Trophoblast cell (in vitro differentiated cells and primary cell): ENCODE measurements at regions not wholly inside any gene's neighbourhood (a gene's known extent, or its start where the extent isn't known, plus 50 kb on each side); places are given as distances from the start of the nearest gene placed in this dataset.

Source experiments
- DNase-seq, 2 donors: peaks; one replicate each; pipeline ENCODE4 v3.0.0-alpha.2; 2016
- H2AFZ ChIP-seq: 2 replicates; pipeline ENCODE4 v1.6.1; 2013; ENCODE audit warnings: low read length, moderate library complexity, mild to moderate bottlenecking; ENCODE audit not compliant: insufficient read depth, poor library complexity
- H2AK5ac ChIP-seq: 2 replicates; pipeline ENCODE4 v1.6.1; 2013; ENCODE audit warnings: mild to moderate bottlenecking, low read length
- H2BK120ac ChIP-seq: 2 replicates; pipeline ENCODE4 v1.6.1; 2013; ENCODE audit warnings: low read length, mild to moderate bottlenecking, moderate library complexity; ENCODE audit not compliant: insufficient read depth, poor library complexity
- H2BK12ac ChIP-seq: 2 replicates; pipeline ENCODE4 v1.6.1; 2013; ENCODE audit warnings: mild to moderate bottlenecking, low read length, moderate library complexity
- H2BK5ac ChIP-seq: 2 replicates; pipeline ENCODE4 v1.6.1; 2013; ENCODE audit warnings: low read length, low read depth, moderate library complexity, mild to moderate bottlenecking; ENCODE audit not compliant: poor library complexity
- H3K14ac ChIP-seq: 2 replicates; pipeline ENCODE4 v1.6.1; 2013; ENCODE audit warnings: mild to moderate bottlenecking, low read length
- H3K18ac ChIP-seq: 2 replicates; pipeline ENCODE4 v1.6.1; 2013; ENCODE audit warnings: mild to moderate bottlenecking, low read length
- H3K23ac ChIP-seq: 2 replicates; pipeline ENCODE4 v1.6.1; 2013; ENCODE audit warnings: low read length
- H3K27ac ChIP-seq: 2 replicates; pipeline ENCODE4 v1.5.1; 2013; ENCODE audit warnings: low read depth, mild to moderate bottlenecking, inconsistent platforms, low read length, moderate library complexity
- H3K27me3 ChIP-seq: 2 replicates; pipeline ENCODE4 v1.6.1; 2013; ENCODE audit warnings: inconsistent platforms, mild to moderate bottlenecking, low read length, moderate library complexity; ENCODE audit not compliant: insufficient read depth
- H3K36me3 ChIP-seq, 2 experiments: 1 replicate in 1 of 2; 2 replicates in 1 of 2; pipeline ENCODE4 v1.6.1; 2013; ENCODE audit warnings: low read length in 2 of 2, mild to moderate bottlenecking in 2 of 2, moderate library complexity in 1 of 2; ENCODE audit not compliant: insufficient read depth in 2 of 2, control insufficient read depth in 1 of 2
- H3K4ac ChIP-seq: 2 replicates; pipeline ENCODE4 v1.6.1; 2013; ENCODE audit warnings: low read depth, mild to moderate bottlenecking, low read length, moderate library complexity
- H3K4me1 ChIP-seq, 2 experiments: 1 replicate in 1 of 2; 2 replicates in 1 of 2; pipeline ENCODE4 v1.6.1; 2013; ENCODE audit warnings: low read length in 2 of 2, mild to moderate bottlenecking in 2 of 2, moderate library complexity in 1 of 2; ENCODE audit not compliant: insufficient read depth in 2 of 2, control insufficient read depth in 1 of 2
- H3K4me2 ChIP-seq: 2 replicates; pipeline ENCODE4 v1.6.1; 2013; ENCODE audit warnings: inconsistent platforms, mild to moderate bottlenecking, low read length, moderate library complexity
- H3K4me3 ChIP-seq: 2 replicates; pipeline ENCODE4 v1.5.1; 2013; ENCODE audit warnings: mild to moderate bottlenecking, low read depth, low read length, inconsistent platforms
- H3K79me1 ChIP-seq: one replicate; pipeline ENCODE4 v1.6.1; 2013; ENCODE audit warnings: low read length
- H3K79me2 ChIP-seq: 2 replicates; pipeline ENCODE4 v1.6.1; 2013; ENCODE audit warnings: low read length, mild to moderate bottlenecking; ENCODE audit not compliant: control insufficient read depth, insufficient read depth, poor library complexity
- H3K9ac ChIP-seq: 2 replicates; pipeline ENCODE4 v1.6.1; 2013; ENCODE audit warnings: mild to moderate bottlenecking, low read length
- H3K9me3 ChIP-seq: 2 replicates; pipeline ENCODE4 v1.6.1; 2013; ENCODE audit warnings: low read depth, mild to moderate bottlenecking, control low read depth, inconsistent platforms, low read length; ENCODE audit not compliant: insufficient read depth
- H4K12ac ChIP-seq: 2 replicates; pipeline ENCODE4 v1.6.1; 2013; ENCODE audit warnings: low read depth, mild to moderate bottlenecking, low read length, moderate library complexity
- H4K8ac ChIP-seq: 2 replicates; pipeline ENCODE4 v1.6.1; 2013; ENCODE audit warnings: low read depth, mild to moderate bottlenecking, low read length, moderate library complexity
- H4K91ac ChIP-seq: one replicate; pipeline ENCODE4 v1.6.1; 2013; ENCODE audit warnings: low read depth, mild to moderate bottlenecking, low read length, moderate library complexity
- WGBS: extraction: QIAGEN DNeasy Blood & Tissue Kit; methylation state at CpG from one replicate; pipeline ENCODE4 v1.1.7; 2013; ENCODE audit warnings: missing lambda C conversion rate; ENCODE audit not compliant: insufficient read length, insufficient coverage; ENCODE audit errors: extremely low coverage; 5-methylcytosine and 5-hydroxymethylcytosine counted together

- no CpG with 5 or more reads among the region's 4 CpGs for WGBS
- no peak overlapping the region for H3K14ac ChIP-seq
Observed at GRCh38 chr2:74768401-74768914, 65.5 kb upstream of the HK2 start.

DNA sequence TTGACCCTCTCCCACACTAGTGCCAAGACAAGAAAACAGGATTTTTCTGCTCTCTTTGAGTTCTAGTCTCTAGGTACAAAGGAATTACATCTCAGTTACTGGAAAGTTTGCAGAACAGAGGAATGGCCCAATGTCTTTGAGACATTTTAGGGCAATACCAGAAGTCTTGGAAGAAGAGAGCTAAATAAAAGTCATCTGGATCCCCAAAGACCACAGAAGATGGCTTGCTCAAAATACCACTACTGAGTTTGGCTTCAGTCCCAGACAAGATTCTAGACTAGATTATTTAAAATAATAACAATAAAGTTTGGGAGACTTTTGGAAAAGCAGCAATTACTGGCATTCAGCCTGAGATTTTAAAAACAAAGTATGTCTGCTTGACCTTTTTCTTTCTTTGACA, 61.9 kb upstream of the HK2 start:
- Histone ChIP-seq H3K9ac (no peak overlapping the region), H2AK5ac (no peak overlapping the region), H4K91ac (no peak overlapping the region), H2BK12ac (no peak overlapping the region), H3K9me3 (no peaks in the 10 kb centered on the region), H3K36me3 (no peaks in the 10 kb centered on the region), H4K12ac (no peak overlapping the region), H3K79me1 (peaks cover 2% of the 10 kb centered on the region), H2AFZ (no peak overlapping the region), H3K79me2 (no peaks in the 10 kb centered on the region), H4K8ac (no peak overlapping the region), H2BK5ac (no peak overlapping the region), H3K27me3 (no peaks in the 10 kb centered on the region), H2BK120ac (no peak overlapping the region), H3K4me3 (no peak overlapping the region), H3K4ac (no peak overlapping the region), H3K4me2 (no peak overlapping the region), H3K18ac (no peak overlapping the region), H3K23ac (no peak overlapping the region), H3K27ac (no peak overlapping the region), H3K4me1 (peaks cover 3 to 6% of the 10 kb centered on the region in 2 experiments), H3K14ac (no peak overlapping the region)
- no peak for DNase-seq

More at GRCh38 chr2:74768401-74768914, 65.5 kb upstream of the HK2 start:
- Histone ChIP-seq H3K27me3 (no peaks in the 10 kb centered on the region), H4K91ac (no peak overlapping the region), H3K9me3 (no peaks in the 10 kb centered on the region), H2AK5ac (no peak overlapping the region), H3K79me2 (no peaks in the 10 kb centered on the region), H3K4me3 (no peak overlapping the region), H3K23ac (no peak overlapping the region), H2AFZ (no peak overlapping the region), H4K8ac (no peak overlapping the region), H2BK5ac (no peak overlapping the region), H3K4ac (no peak overlapping the region), H3K79me1 (peaks cover 2% of the 10 kb centered on the region), H3K4me1 (peaks cover 3 to 6% of the 10 kb centered on the region in 2 experiments), H3K36me3 (no peaks in the 10 kb centered on the region), H2BK12ac (no peak overlapping the region), H3K4me2 (no peak overlapping the region), H3K18ac (peak overlapping the region; percentile 6), H3K27ac (no peak overlapping the region), H4K12ac (no peak overlapping the region), H3K9ac (no peak overlapping the region), H2BK120ac (no peak overlapping the region)
- peak; percentile 51 to 66 for DNase-seq

- H4K12ac ChIP-seq: no peak overlapping the region
- H3K18ac ChIP-seq: no peak overlapping the region
- no peak overlapping the region for H3K9ac ChIP-seq
- no peak overlapping the region for H2AK5ac ChIP-seq
- H3K4me2 ChIP-seq: no peak overlapping the region
- H2BK120ac ChIP-seq: no peak overlapping the region
- no peaks in the 10 kb centered on the region for H3K36me3 ChIP-seq
- H3K27me3 ChIP-seq: no peaks in the 10 kb centered on the region
- H3K79me2 ChIP-seq: no peaks in the 10 kb centered on the region
- H2BK5ac ChIP-seq: no peak overlapping the region
- no peak overlapping the region for H2AFZ ChIP-seq
- H3K4me1 ChIP-seq: peaks cover 0 to 3% of the 10 kb centered on the region in 2 experiments
- no peak overlapping the region for H3K4me3 ChIP-seq
- no peak overlapping the region for H3K14ac ChIP-seq
- H4K91ac ChIP-seq: no peak overlapping the region
- H2BK12ac ChIP-seq: no peak overlapping the region
- no peak overlapping the region for H3K23ac ChIP-seq
- no peaks in the 10 kb centered on the region for H3K79me1 ChIP-seq
- WGBS: no CpG with 5 or more reads among the region's 8 CpGs
- no peak overlapping the region for H4K8ac ChIP-seq
- no peaks in the 10 kb centered on the region for H3K9me3 ChIP-seq
- H3K27ac ChIP-seq: no peak overlapping the region
- DNase-seq: peak in 1 of 2 donors; percentile 55
- no peak overlapping the region for H3K4ac ChIP-seq
Observed at GRCh38 chr2:74777161-74777900, 56.6 kb upstream of the HK2 start.

- no peak overlapping the region for H2BK12ac ChIP-seq
- H3K27me3 ChIP-seq: no peaks in the 10 kb centered on the region
- H4K8ac ChIP-seq: no peak overlapping the region
- H3K79me2 ChIP-seq: no peaks in the 10 kb centered on the region
- no peak overlapping the region for H2BK5ac ChIP-seq
- no peaks in the 10 kb centered on the region for H3K36me3 ChIP-seq
- H3K79me1 ChIP-seq: no peaks in the 10 kb centered on the region
- no peak overlapping the region for H3K27ac ChIP-seq
- no peaks in the 10 kb centered on the region for H3K9me3 ChIP-seq
- no CpG with 5 or more reads among the region's 16 CpGs for WGBS
- H3K4me1 ChIP-seq: peaks cover 0 to 3% of the 10 kb centered on the region in 2 experiments
- H2BK120ac ChIP-seq: no peak overlapping the region
- no peak overlapping the region for H3K4me2 ChIP-seq
- H3K14ac ChIP-seq: no peak overlapping the region
- no peak overlapping the region for H3K18ac ChIP-seq
- H3K4ac ChIP-seq: no peak overlapping the region
- H3K23ac ChIP-seq: no peak overlapping the region
- no peak overlapping the region for H2AK5ac ChIP-seq
- DNase-seq: peak; percentile 83 to 94
- H4K91ac ChIP-seq: no peak overlapping the region
- peak overlapping the region; percentile 23 for H3K4me3 ChIP-seq
- H2AFZ ChIP-seq: no peak overlapping the region
- H3K9ac ChIP-seq: no peak overlapping the region
- H4K12ac ChIP-seq: no peak overlapping the region
Observed at GRCh38 chr2:74778381-74779264, 55.3 kb upstream of the HK2 start.
